Lower lobe of right lung (tissue), 2 donors: ENCODE measurements at regions not wholly inside any gene's neighbourhood (a gene's known extent, or its start where the extent isn't known, plus 50 kb on each side); places are given as distances from the start of the nearest gene placed in this dataset.
"Not testable (repeated sequence)": the region's sequence is repeated elsewhere in the genome, so short reads cannot be mapped to it uniquely, and the experiment has no call there.

Experiments used
- ATAC-seq, 2 donors: fragments of 200-7000 bp; cut with Tn5 transposase; one replicate each; pipeline ENCODE4 v1.9.1; 2020 to 2022; ENCODE audit warnings: mild to moderate bottlenecking in 2 of 2, moderate library complexity in 2 of 2
- DNase-seq: peaks from one replicate; pipeline ENCODE4 v3.0.0-alpha.2; 2020
- H3K27ac ChIP-seq: fragments of 200-600 bp; one replicate; pipeline ENCODE4 v1.8.0; 2022
- H3K27me3 ChIP-seq: fragments of 200-600 bp; one replicate; pipeline ENCODE4 v1.8.0; 2022; ENCODE audit warnings: low read depth
- H3K36me3 ChIP-seq: fragments of 200-600 bp; one replicate; pipeline ENCODE4 v1.8.0; 2022; ENCODE audit warnings: mild to moderate bottlenecking
- H3K4me1 ChIP-seq: fragments of 200-600 bp; one replicate; pipeline ENCODE4 v1.8.0; 2022
- H3K4me3 ChIP-seq: fragments of 200-600 bp; one replicate; pipeline ENCODE4 v1.8.0; 2022; ENCODE audit warnings: mild to moderate bottlenecking
- H3K9me3 ChIP-seq: fragments of 200-600 bp; one replicate; pipeline ENCODE4 v1.8.0; 2022
- CTCF ChIP-seq: fragments of 200-600 bp; IDR thresholded peaks from one replicate; pipeline ENCODE4 v1.8.0; 2022; ENCODE audit warnings: antibody characterized with exemption, mild to moderate bottlenecking
- intact Hi-C: fragments of 100-400 bp; cut with DNase I; formaldehyde crosslinking; loops from one replicate; pipeline ENCODE4 v1.11.0; 2022
- donor health status: DM: no; HTN: yes; CAD: no; lungs with severe emphysema.

GRCh38 chr12:28097221-28097620, 93.0 kb upstream of the CCDC91 start:
- ATAC-seq = no peak

GRCh38 chr12:28099245-28099644, 91.0 kb upstream of the CCDC91 start:
- H3K9me3 ChIP-seq, H3K4me1 ChIP-seq, H3K36me3 ChIP-seq, H3K27me3 ChIP-seq, DNase-seq, H3K4me3 ChIP-seq, H3K27ac ChIP-seq, ATAC-seq, intact Hi-C loops: not testable (repeated sequence)

More at GRCh38 chr12:28097221-28097620, 93.0 kb upstream of the CCDC91 start:
- Histone ChIP-seq H3K4me1 (no peaks in the 10 kb centered on the region), H3K9me3 (no peaks in the 10 kb centered on the region), H3K4me3 (no peak overlapping the region), H3K27me3 (no peaks in the 10 kb centered on the region), H3K27ac (no peak overlapping the region), H3K36me3 (no peaks in the 10 kb centered on the region)
- no peak for TF ChIP-seq CTCF
- intact Hi-C loops = no loop called here
- no peak for DNase-seq

- Histone ChIP-seq H3K4me3 (no peak overlapping the region), H3K27ac (no peak overlapping the region), H3K9me3 (no peaks in the 10 kb centered on the region), H3K36me3 (no peaks in the 10 kb centered on the region), H3K4me1 (no peaks in the 10 kb centered on the region), H3K27me3 (no peaks in the 10 kb centered on the region)
- DNase-seq = no peak
- no peak for ATAC-seq
- no peak for TF ChIP-seq CTCF
- intact Hi-C loops = no loop called here
Observed at GRCh38 chr12:28099871-28100270, 90.4 kb upstream of the CCDC91 start.

GRCh38 chr12:28100717-28101116, 89.5 kb upstream of the CCDC91 start:
- no peak for ATAC-seq

GRCh38 chr12:28104316-28104715, 85.9 kb upstream of the CCDC91 start:
- Histone ChIP-seq H3K4me3 (no peak overlapping the region), H3K9me3 (no peaks in the 10 kb centered on the region), H3K4me1 (no peaks in the 10 kb centered on the region), H3K36me3 (no peaks in the 10 kb centered on the region), H3K27me3 (no peaks in the 10 kb centered on the region), H3K27ac (no peak overlapping the region)
- DNase-seq (no peak), ATAC-seq (no peak)
- no peak for TF ChIP-seq CTCF
- intact Hi-C loops = no loop called here

More at GRCh38 chr12:28100717-28101116, 89.5 kb upstream of the CCDC91 start:
- TF ChIP-seq CTCF = no peak
- Histone ChIP-seq H3K27me3 (no peaks in the 10 kb centered on the region), H3K27ac (no peak overlapping the region), H3K36me3 (no peaks in the 10 kb centered on the region), H3K4me3 (no peak overlapping the region), H3K4me1 (no peaks in the 10 kb centered on the region), H3K9me3 (no peaks in the 10 kb centered on the region)
- no peak for DNase-seq
- intact Hi-C loops = no loop called here

- DNase-seq (no peak), ATAC-seq (no peak)
- Histone ChIP-seq H3K9me3 (no peaks in the 10 kb centered on the region), H3K4me3 (no peak overlapping the region), H3K4me1 (no peaks in the 10 kb centered on the region), H3K27me3 (no peaks in the 10 kb centered on the region), H3K27ac (no peak overlapping the region), H3K36me3 (no peaks in the 10 kb centered on the region)
- intact Hi-C loops = no loop called here
- no peak for TF ChIP-seq CTCF
Observed at GRCh38 chr12:28104903-28105864, 85.1 kb upstream of the CCDC91 start.
